CD14-positive monocyte (primary cell): ENCODE measurements at regions not wholly inside any gene's neighbourhood (a gene's known extent, or its start where the extent isn't known, plus 50 kb on each side); places are given as distances from the start of the nearest gene placed in this dataset.

Experiments used
- DNase-seq, 3 donors: peaks; one replicate each; pipeline ENCODE4 v3.0.0-alpha.2; 2011 to 2022
- H2AFZ ChIP-seq: 2 replicates; pipeline ENCODE4 v1.6.0; 2012; ENCODE audit warnings: mild to moderate bottlenecking, low read depth, low read length, inconsistent platforms; ENCODE audit not compliant: insufficient read depth, poor library complexity, severe bottlenecking
- H3K27ac ChIP-seq, 2 donors: 1 replicate in 1 of 2; 2 replicates in 1 of 2; pipeline ENCODE4 v1.5.1; 2012 to 2013; ENCODE audit warnings: low read length in 2 of 2, control low read depth in 1 of 2, inconsistent platforms in 1 of 2, low read depth in 1 of 2, mild to moderate bottlenecking in 1 of 2
- H3K27me3 ChIP-seq, 2 donors: one replicate each; pipeline versions ENCODE4 v1.6.0 to v1.6.1; 2011 to 2013; ENCODE audit warnings: low read length in 2 of 2; ENCODE audit not compliant: control insufficient read depth in 2 of 2, insufficient read depth in 2 of 2
- H3K36me3 ChIP-seq, 2 donors: replicated peaks in 1 of 2; 1 replicate in 1 of 2; 2 replicates in 1 of 2; pipeline versions ENCODE4 v1.5.1 to v1.6.1; 2012 to 2013; ENCODE audit warnings: low read length in 2 of 2, control low read depth in 1 of 2, inconsistent platforms in 1 of 2, mild to moderate bottlenecking in 1 of 2; ENCODE audit not compliant: insufficient read depth in 2 of 2, control insufficient read depth in 1 of 2
- H3K4me1 ChIP-seq, 2 donors: 1 replicate in 1 of 2; 2 replicates in 1 of 2; pipeline versions ENCODE4 v1.5.1 to v1.6.1; 2012 to 2013; ENCODE audit warnings: low read length in 2 of 2, control low read depth in 1 of 2, inconsistent platforms in 1 of 2, mild to moderate bottlenecking in 1 of 2, moderate library complexity in 1 of 2; ENCODE audit not compliant: insufficient read depth in 2 of 2, control insufficient read depth in 1 of 2
- H3K4me2 ChIP-seq: replicated peaks from 2 replicates; pipeline ENCODE3; 2012; ENCODE audit warnings: low read length, moderate library complexity, mild to moderate bottlenecking; ENCODE audit not compliant: poor library complexity, severe bottlenecking; ENCODE audit errors: extremely low read depth
- H3K4me3 ChIP-seq, 3 experiments: fragments of 200-600 bp in 1 of 3; sonication (generic) in 1 of 3; replicated peaks in 1 of 3; 1 replicate in 2 of 3; 2 replicates in 1 of 3; pipeline ENCODE4 v1.5.1; 2011 to 2013; ENCODE audit warnings: low read length in 3 of 3, mild to moderate bottlenecking in 3 of 3, control low read depth in 2 of 3, low read depth in 2 of 3, inconsistent platforms in 1 of 3, moderate library complexity in 1 of 3
- H3K79me2 ChIP-seq: 2 replicates; pipeline ENCODE4 v1.6.0; 2012; ENCODE audit warnings: mild to moderate bottlenecking, control low read depth, inconsistent platforms, low read length, moderate library complexity; ENCODE audit not compliant: insufficient read depth
- H3K9ac ChIP-seq: 2 replicates; pipeline ENCODE4 v1.6.0; 2017; ENCODE audit warnings: low read length, mild to moderate bottlenecking; ENCODE audit not compliant: insufficient read depth, poor library complexity, severe bottlenecking
- H3K9me3 ChIP-seq, 2 donors: replicated peaks in 1 of 2; 1 replicate in 1 of 2; 2 replicates in 1 of 2; pipeline versions ENCODE4 v1.5.1 to v1.6.1; 2012 to 2013; ENCODE audit warnings: low read length in 2 of 2, control low read depth in 1 of 2; ENCODE audit not compliant: control insufficient read depth in 1 of 2, insufficient read depth in 1 of 2
- H4K20me1 ChIP-seq: 2 replicates; pipeline ENCODE4 v1.6.0; 2012; ENCODE audit warnings: mild to moderate bottlenecking, low read length, control low read depth, moderate library complexity; ENCODE audit not compliant: insufficient read depth
- H3K27ac Mint-ChIP-seq, 7 donors: one replicate each; pipeline ENCODE4 v1.8.0; 2020; ENCODE audit warnings: mild to moderate bottlenecking in 7 of 7, mixed read lengths in 7 of 7, moderate library complexity in 6 of 7, inconsistent platforms in 2 of 7
- H3K27me3 Mint-ChIP-seq, 3 donors: one replicate each; pipeline ENCODE4 v1.8.0; 2021 to 2022; ENCODE audit warnings: low read depth in 3 of 3, mild to moderate bottlenecking in 3 of 3, mixed read lengths in 3 of 3, moderate library complexity in 3 of 3, inconsistent platforms in 1 of 3
- H3K36me3 Mint-ChIP-seq, 2 donors: one replicate each; pipeline ENCODE4 v1.8.0; 2020; ENCODE audit warnings: mixed read lengths in 2 of 2, inconsistent platforms in 1 of 2, mild to moderate bottlenecking in 1 of 2
- H3K4me1 Mint-ChIP-seq: one replicate; pipeline ENCODE4 v1.8.0; 2020; ENCODE audit warnings: mild to moderate bottlenecking, mixed read lengths
- H3K4me3 Mint-ChIP-seq, 2 donors: one replicate each; pipeline ENCODE4 v1.8.0; 2020; ENCODE audit warnings: mild to moderate bottlenecking in 2 of 2, mixed read lengths in 2 of 2, moderate library complexity in 1 of 2
- H3K9me3 Mint-ChIP-seq, 7 donors: one replicate each; pipeline ENCODE4 v1.8.0; 2020 to 2022; ENCODE audit warnings: mixed read lengths in 7 of 7, mild to moderate bottlenecking in 6 of 7, moderate library complexity in 6 of 7, inconsistent platforms in 2 of 7
- WGBS: methylation state at CpG from one replicate; pipeline ENCODE4 v1.1.5; 2013; ENCODE audit warnings: missing lambda C conversion rate; ENCODE audit not compliant: insufficient coverage; 5-methylcytosine and 5-hydroxymethylcytosine counted together
- intact Hi-C, 2 donors: fragments of 100-400 bp; cut with micrococcal nuclease; formaldehyde crosslinking; loops; one replicate each; pipeline versions ENCODE4 v1.15.0 to v1.15.1; 2023
- TF ChIP-seq, protein P1 (sequence below): fragments of 200-600 bp; IDR thresholded peaks from one replicate; pipeline ENCODE4 v1.8.0; 2022; ENCODE audit warnings: antibody characterized with exemption, mild to moderate bottlenecking

DNA sequence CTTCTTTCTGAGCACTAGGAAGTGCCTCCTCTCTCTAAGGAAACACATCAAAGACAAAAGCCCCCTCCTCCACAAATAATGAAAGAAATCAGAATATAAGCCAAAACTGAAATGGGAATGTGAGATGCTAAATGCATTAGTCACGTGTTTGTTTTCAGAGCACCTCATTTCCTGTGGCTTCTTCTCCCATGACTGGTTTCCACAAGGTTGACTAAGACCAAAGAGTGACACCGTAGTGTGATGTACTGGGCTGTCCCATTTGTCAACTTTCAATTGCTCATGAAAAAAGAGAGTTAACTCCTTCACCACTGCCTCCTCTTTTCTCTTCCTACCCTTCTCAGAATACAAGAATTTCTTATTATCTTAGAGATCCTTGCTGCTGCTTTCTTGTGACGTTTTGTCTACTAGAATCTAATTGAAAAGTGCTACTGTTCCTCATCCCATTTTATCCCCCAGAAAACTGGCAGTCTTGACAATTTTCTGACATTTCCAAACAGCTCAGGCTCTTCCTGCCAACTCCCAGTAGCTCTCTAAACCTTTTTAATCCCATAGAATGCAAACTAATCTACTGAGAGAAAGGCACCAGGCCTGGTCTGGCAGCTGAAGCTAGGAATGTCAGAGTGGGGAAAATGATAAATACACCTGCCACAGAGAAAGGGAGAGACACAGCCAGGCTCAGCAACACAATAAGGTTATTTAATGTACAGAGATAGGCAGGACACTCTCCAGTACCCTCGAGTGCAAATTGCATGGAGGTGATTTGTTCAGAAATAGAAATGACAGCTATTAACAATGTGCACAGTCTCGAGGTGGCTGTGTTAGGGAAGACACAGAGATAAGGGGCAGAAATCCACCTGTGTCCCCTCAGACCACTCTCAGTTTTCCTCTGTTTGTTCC, 671.7 kb upstream of the NRSN1 start:
- H3K27me3 Mint-ChIP-seq: no peaks in the 10 kb centered on the region
- no peak for DNase-seq
- Histone ChIP-seq H3K27me3 (no peaks in the 10 kb centered on the region), H2AFZ (no peak overlapping the region), H3K9ac (no peak overlapping the region), H3K4me3 (no peak overlapping the region), H3K79me2 (no peaks in the 10 kb centered on the region), H3K9me3 (peaks cover 0 to 5% of the 10 kb centered on the region in 2 donors), H3K4me2 (no peak overlapping the region), H3K4me1 (no peaks in the 10 kb centered on the region), H4K20me1 (no peaks in the 10 kb centered on the region), H3K36me3 (no peaks in the 10 kb centered on the region), H3K27ac (no peak overlapping the region)
- H3K27ac Mint-ChIP-seq: no peak overlapping the region
- intact Hi-C loops: no loop called here
- H3K4me1 Mint-ChIP-seq: no peaks in the 10 kb centered on the region
- WGBS: 74% methylated on average over 2 of the region's 5 CpGs
- TF ChIP-seq, protein P1, sequence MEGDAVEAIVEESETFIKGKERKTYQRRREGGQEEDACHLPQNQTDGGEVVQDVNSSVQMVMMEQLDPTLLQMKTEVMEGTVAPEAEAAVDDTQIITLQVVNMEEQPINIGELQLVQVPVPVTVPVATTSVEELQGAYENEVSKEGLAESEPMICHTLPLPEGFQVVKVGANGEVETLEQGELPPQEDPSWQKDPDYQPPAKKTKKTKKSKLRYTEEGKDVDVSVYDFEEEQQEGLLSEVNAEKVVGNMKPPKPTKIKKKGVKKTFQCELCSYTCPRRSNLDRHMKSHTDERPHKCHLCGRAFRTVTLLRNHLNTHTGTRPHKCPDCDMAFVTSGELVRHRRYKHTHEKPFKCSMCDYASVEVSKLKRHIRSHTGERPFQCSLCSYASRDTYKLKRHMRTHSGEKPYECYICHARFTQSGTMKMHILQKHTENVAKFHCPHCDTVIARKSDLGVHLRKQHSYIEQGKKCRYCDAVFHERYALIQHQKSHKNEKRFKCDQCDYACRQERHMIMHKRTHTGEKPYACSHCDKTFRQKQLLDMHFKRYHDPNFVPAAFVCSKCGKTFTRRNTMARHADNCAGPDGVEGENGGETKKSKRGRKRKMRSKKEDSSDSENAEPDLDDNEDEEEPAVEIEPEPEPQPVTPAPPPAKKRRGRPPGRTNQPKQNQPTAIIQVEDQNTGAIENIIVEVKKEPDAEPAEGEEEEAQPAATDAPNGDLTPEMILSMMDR: no peak
- no peak overlapping the region for H3K4me3 Mint-ChIP-seq
- peaks cover 0 to 6% (median 1%) of the 10 kb centered on the region in 7 donors for H3K9me3 Mint-ChIP-seq
- H3K36me3 Mint-ChIP-seq: no peaks in the 10 kb centered on the region

DNA sequence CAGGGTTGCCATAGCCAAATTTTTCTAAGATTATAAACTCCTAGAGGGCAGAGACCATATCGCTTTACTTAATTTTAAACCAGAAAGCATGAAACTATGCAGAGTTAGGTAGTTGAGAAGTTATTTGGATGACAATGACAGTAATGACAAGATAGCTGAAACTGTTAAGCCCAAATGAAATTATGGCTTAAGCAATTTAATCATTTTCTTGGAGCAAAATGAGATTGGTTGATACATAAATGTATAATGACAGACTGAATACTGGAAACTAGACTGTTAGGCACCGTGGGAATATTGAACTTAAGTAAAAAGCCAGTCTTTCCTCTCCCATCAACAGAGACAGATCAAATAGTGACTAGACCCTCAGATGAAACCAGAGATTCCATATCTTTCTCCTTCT, 670.3 kb upstream of the NRSN1 start:
- Histone ChIP-seq H3K36me3 (no peaks in the 10 kb centered on the region), H3K79me2 (no peaks in the 10 kb centered on the region), H3K4me3 (no peak overlapping the region), H3K4me1 (no peaks in the 10 kb centered on the region), H4K20me1 (no peaks in the 10 kb centered on the region), H3K9me3 (peaks cover 0 to 5% of the 10 kb centered on the region in 2 donors), H3K4me2 (no peak overlapping the region), H3K27me3 (no peaks in the 10 kb centered on the region), H3K9ac (no peak overlapping the region), H3K27ac (no peak overlapping the region), H2AFZ (no peak overlapping the region)
- no peak overlapping the region for H3K4me3 Mint-ChIP-seq
- WGBS: no CpG with 5 or more reads among the region's 2 CpGs
- no peaks in the 10 kb centered on the region for H3K4me1 Mint-ChIP-seq
- TF ChIP-seq, protein P1: no peak
- no peaks in the 10 kb centered on the region for H3K27me3 Mint-ChIP-seq
- H3K36me3 Mint-ChIP-seq: no peaks in the 10 kb centered on the region
- no peak overlapping the region for H3K27ac Mint-ChIP-seq
- H3K9me3 Mint-ChIP-seq: peaks cover 0 to 6% (median 1%) of the 10 kb centered on the region in 7 donors
- intact Hi-C loops: no loop called here
- DNase-seq: no peak
